SK-N-SH treated with all-trans-retinoic acid at 6 μM for 48 hours (cell line): ENCODE measurements at regions not wholly inside any gene's neighbourhood (a gene's known extent, or its start where the extent isn't known, plus 50 kb on each side); places are given as distances from the start of the nearest gene placed in this dataset.

Experiments
- BACH2 ChIP-seq: fragments of 250-450 bp; sonication (Bioruptor Pico); IDR thresholded peaks from 2 replicates; pipeline ENCODE4 v1.9.0; 2021; ENCODE audit warnings: mild to moderate bottlenecking, borderline replicate concordance
- CSDC2 ChIP-seq: fragments of 250-450 bp; sonication (Bioruptor Pico); IDR thresholded peaks from 2 replicates; pipeline ENCODE4 v1.5.0; 2020; ENCODE audit warnings: mild to moderate bottlenecking, moderate library complexity
- ESRRG ChIP-seq: fragments of 250-450 bp; sonication (Bioruptor Pico); IDR thresholded peaks from 2 replicates; pipeline ENCODE4 v1.6.1; 2021; ENCODE audit warnings: mild to moderate bottlenecking
- RARB ChIP-seq: fragments of 250-450 bp; sonication (Bioruptor Pico); IDR thresholded peaks from 2 replicates; pipeline ENCODE4 v1.8.0; 2021; ENCODE audit warnings: mild to moderate bottlenecking, moderate library complexity
- ZFP3 ChIP-seq: fragments of 250-450 bp; sonication (Bioruptor Pico); IDR thresholded peaks from 2 replicates; pipeline ENCODE4 v1.5.0; 2020; ENCODE audit warnings: mild to moderate bottlenecking, moderate library complexity
- ZNF70 ChIP-seq: fragments of 450-650 bp; formaldehyde crosslinking; IDR thresholded peaks from 2 replicates; pipeline ENCODE4 v1.5.0; 2020; ENCODE audit warnings: mild to moderate bottlenecking, moderate library complexity

DNA sequence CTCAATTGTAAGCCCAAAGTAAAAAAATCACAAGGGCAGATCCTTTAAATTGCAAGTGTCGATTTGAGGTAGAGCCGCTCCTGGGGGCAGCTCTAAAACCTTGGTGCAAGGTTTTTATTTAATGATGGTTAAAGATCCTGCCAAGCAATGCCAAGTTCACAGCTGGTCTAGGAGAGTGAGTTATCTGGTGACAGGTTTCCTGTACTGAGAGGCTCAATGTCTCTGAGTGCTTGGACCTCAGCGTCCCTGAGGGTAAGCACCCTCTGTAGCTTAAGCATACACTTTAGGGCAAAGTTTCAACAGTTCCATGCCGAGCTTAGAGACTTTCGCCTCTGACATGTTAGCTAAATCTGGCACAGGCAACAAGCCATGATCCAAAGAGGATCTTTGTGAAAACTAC is 119.8 kb upstream of the EGFLAM start:
- TF ChIP-seq ZFP3: no peak
- no peak for TF ChIP-seq ZNF70 (CRISPR knock-in tag)
- no peak for TF ChIP-seq ESRRG (CRISPR knock-in tag)
- TF ChIP-seq BACH2: no peak
- no peak for TF ChIP-seq CSDC2 (CRISPR knock-in tag)
- no peak for TF ChIP-seq RARB (CRISPR knock-in tag)
